ENCODE measurements at regions not wholly inside any gene's neighbourhood (a gene's known extent, or its start where the extent isn't known, plus 50 kb on each side); places are given as distances from the start of the nearest gene placed in this dataset.

- DNase-seq = no peak
Measured at GRCh38 chr11:127674754-127675153, 674.2 kb upstream of the KIRREL3 start.

- DNase-seq = no peak
Measured at GRCh38 chr11:127670374-127671119, 670.0 kb upstream of the KIRREL3 start.

- DNase-seq = no peak
Measured at GRCh38 chr11:127656116-127656836, 655.7 kb upstream of the KIRREL3 start.

- no peak for DNase-seq
Measured at GRCh38 chr11:127653076-127653475, 652.5 kb upstream of the KIRREL3 start.

- DNase-seq = no peak
Measured at GRCh38 chr11:127651888-127652221, 651.3 kb upstream of the KIRREL3 start.

- no peak for DNase-seq
Measured at GRCh38 chr11:127651175-127651887, 650.8 kb upstream of the KIRREL3 start.

GRCh38 chr11:127649958-127650357, 649.4 kb upstream of the KIRREL3 start:
- DNase-seq = no peak

GRCh38 chr11:127649071-127649470, 648.5 kb upstream of the KIRREL3 start:
- no peak for DNase-seq

GRCh38 chr11:127648583-127648982, 648.0 kb upstream of the KIRREL3 start:
- DNase-seq = no peak

- no peak for DNase-seq
Measured at GRCh38 chr11:127644366-127644765, 643.8 kb upstream of the KIRREL3 start.

GRCh38 chr11:127643268-127644058, 642.9 kb upstream of the KIRREL3 start:
- DNase-seq = no peak

- no peak for DNase-seq
Measured at GRCh38 chr11:127640561-127641451, 640.2 kb upstream of the KIRREL3 start.

GRCh38 chr11:127639916-127640315, 639.3 kb upstream of the KIRREL3 start:
- DNase-seq = no peak

- DNase-seq = no peak
Measured at GRCh38 chr11:127632976-127633680, 632.6 kb upstream of the KIRREL3 start.

GRCh38 chr11:127632546-127632945, 632.0 kb upstream of the KIRREL3 start:
- DNase-seq = no peak

GRCh38 chr11:127631974-127632373, 631.4 kb upstream of the KIRREL3 start:
- no peak for DNase-seq

- DNase-seq = no peak
Measured at GRCh38 chr11:127629200-127629599, 628.6 kb upstream of the KIRREL3 start.

GRCh38 chr11:127628458-127628785, 627.9 kb upstream of the KIRREL3 start:
- no peak for DNase-seq

GRCh38 chr11:127627629-127628457, 627.3 kb upstream of the KIRREL3 start:
- no peak for DNase-seq

GRCh38 chr11:127627204-127627603, 626.6 kb upstream of the KIRREL3 start:
- DNase-seq = no peak

GRCh38 chr11:127625402-127625801, 624.8 kb upstream of the KIRREL3 start:
- no peak for DNase-seq

Measured in activated CD4-positive, alpha-beta T cell treated with anti-CD3 and anti-CD28 coated beads for 48 hours (primary cell).